Inflammatory macrophage (primary cell): ENCODE measurements at regions not wholly inside any gene's neighbourhood (a gene's known extent, or its start where the extent isn't known, plus 50 kb on each side); places are given as distances from the start of the nearest gene placed in this dataset.
"Not testable (repeated sequence)": the region's sequence is repeated elsewhere in the genome, so short reads cannot be mapped to it uniquely, and the experiment has no call there.

Source experiments
- DNase-seq, 2 donors: peaks; one replicate each; pipeline ENCODE4 v3.0.0-alpha.2; 2020 to 2022

DNA sequence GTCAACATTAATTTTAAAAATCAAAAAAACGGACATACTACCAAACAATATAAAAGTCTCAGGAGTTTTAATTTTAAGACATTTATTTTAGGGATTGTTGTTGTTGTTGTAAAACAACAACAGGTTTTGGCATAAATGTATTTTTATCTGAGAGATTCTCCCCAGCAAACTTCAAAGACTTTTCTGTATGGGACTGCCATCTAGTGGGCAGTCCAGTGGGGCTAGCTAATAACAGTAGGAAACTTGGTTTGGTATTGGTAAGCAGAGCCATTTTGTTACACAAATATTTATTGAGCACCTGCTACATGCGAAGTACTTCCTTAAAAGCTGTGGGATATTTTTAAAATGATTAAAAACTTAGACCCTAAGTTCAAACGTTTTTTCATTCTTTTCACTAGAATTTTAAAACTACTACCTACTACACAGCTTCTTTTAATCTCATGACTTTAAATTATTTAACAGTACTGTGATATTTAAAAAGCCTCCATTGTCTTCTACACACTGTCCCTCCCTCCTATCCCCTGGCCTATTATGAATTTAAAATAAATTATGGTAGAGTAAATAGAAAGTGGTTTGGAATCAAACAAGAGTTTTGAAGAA is 1028.4 kb upstream of the INTU start:
- no peak for DNase-seq

DNA sequence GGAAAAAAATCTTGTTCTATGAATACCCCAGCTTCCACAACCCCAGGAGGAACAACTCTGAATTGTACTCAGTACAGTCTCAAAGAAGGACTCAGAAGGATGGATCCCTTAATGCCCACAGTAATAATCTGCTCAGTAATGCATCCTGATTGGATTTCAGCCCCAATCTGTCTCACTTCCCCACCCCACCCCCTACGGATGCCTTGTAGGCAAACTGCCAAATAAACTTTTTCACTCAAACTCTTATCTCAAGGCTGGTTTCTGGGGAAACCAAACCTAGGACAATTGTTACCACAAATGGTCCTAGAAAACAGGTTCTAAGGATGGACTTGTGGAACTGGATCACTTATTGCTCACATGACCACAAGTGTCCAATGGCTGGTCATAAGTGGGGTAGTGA is 1021.8 kb upstream of the INTU start:
- DNase-seq, result no peak

DNA sequence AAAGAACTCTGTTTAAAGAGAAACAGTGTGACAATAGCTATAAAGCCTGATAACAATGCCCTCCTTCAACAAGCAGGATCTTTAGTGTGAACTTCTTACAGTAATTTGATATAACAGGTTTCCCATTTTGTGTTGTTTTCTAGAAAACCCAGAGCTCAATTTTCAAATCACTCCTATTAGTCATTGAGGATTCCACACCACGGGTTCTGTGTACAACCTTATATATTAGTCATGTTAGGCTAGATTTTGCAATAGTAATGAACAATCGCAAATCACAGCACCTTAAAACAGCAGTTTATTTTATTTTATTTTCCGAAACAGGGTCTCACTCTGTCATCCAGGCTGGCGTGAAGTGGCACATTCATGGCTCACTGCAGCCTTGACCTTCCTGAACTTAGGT is 1020.9 kb upstream of the INTU start:
- no peak for DNase-seq

DNA sequence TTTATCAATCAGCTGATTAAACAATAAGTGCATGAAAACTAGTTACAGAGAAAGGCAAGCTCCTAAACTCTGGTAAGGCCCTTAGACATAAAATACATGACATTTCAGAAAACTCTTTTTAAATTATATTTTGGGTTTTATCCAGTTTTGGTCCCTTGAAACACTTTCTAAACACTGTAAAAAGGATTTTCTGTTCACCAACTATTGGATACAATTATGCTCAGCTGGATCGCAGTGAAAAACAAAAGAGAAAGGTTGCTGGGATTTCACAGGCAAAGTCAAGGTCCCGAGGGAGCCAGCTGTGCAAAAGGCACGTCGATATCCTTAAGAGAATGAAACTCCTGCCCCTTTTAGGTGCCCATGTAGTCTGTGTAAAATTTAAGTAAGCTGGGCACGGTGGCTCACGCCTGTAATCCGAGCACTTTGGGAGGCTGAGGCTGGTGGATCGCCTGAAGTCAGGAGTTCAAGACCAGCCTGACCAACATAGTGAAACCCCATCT is 1018.4 kb upstream of the INTU start:
- no peak for DNase-seq

DNA sequence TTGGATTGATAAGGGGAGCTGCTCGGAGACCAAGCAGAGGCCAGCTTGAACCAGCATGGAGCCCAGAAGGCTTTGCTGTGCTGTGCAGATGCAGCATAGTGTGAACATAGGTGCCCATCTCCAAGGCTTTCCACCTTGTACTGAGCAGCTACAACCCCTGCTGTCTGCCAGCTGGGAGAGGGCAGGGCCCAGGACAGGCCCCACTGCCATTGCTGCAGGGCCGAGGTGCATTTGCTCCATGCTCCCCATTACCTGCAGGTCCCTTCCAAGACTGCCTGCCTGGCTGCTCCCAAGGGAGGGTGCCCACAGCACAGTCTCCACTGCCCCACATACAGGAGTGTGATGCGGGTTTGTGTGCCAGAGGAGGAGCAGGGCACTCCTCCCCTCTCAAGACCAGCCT is 1016.0 kb upstream of the INTU start:
- DNase-seq, result no peak

DNA sequence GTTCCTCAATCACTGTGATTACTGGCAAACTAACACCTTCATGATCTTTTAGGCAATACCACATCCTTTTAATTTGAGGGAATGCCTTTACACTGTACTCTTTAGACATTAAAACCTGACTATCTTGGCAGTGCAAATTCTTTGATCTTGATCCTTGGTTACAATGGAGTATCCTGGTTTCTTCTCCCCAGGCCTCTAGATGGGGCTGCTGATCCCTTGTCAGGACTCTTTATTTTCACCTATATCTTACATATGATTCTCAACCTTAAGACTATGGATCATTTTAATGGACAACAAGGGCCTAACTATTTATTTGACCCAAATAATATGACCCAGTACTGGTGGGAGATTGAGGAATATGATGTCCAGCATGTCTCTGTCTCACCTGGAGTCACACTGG is 1005.5 kb upstream of the INTU start:
- no peak for DNase-seq

DNA sequence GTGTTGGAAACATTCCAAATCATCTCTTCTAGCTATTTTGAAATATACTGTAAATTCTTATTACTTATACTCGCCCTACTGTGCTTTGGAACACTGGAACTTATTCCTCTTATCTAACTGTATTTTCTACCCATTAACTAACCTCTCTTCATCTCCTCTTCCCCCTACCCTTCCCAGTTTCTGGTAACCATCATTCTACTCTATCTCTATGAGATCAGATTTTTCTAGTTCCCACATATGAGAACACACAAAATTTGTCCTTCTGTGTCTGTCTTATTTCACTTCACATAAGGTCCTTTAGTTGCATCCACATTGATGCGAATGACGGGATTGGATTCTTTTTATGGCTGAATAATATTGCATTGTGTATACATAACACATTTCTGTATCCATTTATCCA is 1003.8 kb upstream of the INTU start:
- DNase-seq, result no peak

DNA sequence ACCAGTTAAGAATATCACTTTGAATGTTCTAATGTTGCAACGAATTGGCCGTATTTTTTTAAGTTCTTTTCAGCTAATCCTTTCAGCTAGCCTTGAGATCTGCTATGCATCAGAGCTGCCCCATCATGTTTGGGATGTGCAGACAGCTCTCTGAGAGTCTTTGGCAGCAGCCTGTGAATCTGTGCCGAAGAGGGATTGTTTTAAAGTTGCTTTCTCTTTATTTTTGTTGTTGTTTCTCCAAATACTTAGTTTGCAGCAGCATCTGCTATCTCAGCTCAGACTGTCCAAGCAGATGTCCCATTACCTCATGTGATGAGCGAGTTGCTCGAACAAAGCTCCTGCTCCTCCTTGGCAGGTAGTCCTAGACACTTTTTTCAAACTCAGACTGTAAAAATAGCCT is 1002.5 kb upstream of the INTU start:
- no peak for DNase-seq

DNA sequence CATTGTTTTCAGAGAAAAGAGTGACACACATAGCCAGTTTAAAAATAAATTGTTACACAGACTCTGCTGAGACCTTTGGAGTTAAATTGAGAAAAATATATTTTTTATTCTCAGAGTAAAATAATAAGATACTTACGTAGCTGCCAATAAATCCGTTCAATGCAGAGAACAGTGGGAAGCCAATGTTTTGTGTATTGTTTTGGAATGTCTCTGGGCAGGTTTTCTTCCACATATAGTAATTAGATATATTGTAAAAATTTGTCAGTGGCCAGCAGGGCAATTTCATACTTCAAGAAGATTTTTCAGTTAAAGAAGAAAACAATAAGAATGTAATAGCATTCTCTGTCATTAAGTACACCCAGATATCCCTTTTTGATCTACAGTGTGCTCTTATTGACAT is 999.5 kb upstream of the INTU start:
- no peak for DNase-seq

DNA sequence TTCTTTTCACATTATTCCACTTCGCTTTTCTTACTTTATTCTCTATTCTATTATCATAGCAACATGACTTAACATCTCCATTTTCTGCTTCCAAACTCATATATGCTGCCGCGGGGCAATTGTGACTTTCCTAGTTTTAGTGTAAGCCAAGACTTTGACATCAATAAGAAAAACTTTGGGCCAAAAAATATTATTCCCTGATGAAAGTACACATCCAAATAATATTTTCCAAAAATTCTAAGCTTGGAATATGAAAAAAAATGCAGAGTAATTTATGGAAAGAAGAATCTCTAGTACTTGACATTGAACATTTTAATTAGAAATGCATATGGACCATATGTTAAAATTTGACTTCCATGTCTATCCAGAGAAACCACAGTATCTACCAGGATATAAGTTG is 995.1 kb upstream of the INTU start:
- no peak for DNase-seq

DNA sequence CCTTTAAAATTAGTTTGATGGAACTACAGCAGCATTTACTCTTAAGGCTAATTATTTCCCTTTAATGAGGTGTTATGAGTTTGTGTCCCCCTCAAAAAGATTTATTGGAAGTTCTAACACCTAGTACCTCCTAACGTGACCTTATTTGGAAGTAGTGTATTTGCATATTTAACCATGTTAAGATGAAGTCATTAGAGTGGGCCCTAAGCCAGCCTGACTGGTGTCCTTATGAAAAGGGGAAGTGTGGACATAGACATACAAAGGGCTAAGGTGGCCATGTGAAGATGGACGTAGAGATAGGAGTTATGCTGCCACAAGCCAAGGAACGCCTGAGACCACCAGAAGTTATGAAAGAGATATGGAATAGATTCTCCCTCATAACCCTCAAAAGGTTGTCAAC is 985.4 kb upstream of the INTU start:
- DNase-seq, result no peak

DNA sequence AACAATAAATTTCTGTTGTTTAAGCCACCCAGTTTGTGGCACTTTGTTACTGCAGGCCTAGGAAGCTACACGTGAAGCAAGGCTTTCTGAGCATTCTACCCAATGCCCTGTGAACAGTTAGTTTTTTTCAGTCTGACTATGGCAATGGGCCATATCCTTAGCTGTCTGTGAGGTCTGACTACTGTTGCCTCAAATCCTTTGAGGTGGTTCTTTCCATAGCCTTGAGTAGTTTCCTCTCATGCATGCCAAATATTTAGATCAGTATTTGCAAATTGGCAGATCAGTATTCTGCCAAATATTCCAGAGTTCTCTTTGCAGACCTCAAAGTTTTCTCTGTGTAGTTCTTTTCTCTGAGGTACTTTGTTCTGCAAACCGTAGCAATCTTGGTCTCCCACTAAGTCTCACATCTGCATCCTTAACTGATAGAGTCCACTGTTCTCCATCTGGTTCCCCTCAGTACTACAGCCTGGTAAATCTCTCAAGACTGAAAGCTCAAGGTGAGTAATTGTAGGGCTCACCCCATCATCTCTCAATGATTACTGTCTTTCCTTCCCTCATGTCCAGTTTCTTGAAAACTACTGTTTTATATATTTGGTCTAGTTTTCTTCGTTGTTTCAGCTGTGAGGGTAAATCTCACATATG is 984.9 kb upstream of the INTU start:
- DNase-seq, result no peak

DNA sequence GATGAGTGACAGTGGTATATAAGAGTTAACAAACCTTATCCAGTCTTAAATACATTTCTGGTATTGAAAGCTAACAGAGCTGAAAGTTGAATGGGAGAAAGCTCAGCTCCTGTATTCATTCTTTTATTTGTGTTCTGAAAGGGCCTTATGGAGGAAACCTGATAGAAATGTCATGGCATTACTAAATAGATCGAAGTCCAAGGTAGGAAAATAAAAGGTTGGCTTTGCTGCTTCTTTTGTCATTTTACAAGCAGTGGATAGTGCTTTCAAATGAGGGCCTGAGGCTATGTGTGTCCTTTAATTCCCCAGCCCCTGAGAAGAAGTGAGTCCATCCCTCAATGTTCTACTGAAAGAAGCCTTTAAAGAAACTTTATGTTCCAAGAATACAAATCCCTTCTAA is 974.3 kb upstream of the INTU start:
- no peak for DNase-seq

DNA sequence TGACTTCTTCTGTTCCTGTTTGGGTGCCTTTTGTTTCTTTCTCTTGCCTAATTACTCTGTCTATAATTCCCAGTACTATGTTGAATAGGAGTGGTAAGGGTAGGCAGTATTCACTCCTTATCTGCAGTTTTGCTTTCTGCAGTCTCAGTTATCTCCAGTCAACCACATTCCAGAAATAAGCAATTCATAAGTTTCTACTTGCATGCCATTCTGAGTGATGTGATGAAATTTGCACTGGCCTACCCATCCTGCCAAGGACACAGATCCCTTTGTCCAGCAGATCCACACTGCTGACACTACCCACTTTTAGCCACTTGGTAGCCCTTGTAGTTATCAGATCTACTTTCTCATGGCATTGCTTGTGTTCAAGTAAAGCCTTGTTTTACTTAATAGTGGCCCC is 971.6 kb upstream of the INTU start:
- DNase-seq, result no peak

DNA sequence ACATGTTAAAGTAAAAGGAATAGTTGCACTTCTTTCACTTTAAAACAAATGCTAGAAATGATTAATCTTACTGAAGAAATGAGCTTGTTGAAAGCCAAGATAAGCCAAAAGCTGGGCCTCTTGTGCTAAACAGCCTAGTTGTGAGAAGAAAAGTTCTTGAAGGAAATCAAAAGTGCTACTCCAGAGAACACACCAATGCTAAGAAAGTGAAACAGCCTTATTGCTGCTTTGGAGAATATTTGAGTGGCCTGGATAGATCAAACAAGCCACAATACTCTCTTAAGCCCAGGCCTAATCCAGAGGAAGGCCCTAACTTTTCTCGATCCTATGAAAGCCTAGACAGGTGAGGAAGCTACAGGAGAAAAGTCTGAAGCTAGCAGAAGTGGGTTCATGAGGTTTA is 967.9 kb upstream of the INTU start:
- no peak for DNase-seq

DNA sequence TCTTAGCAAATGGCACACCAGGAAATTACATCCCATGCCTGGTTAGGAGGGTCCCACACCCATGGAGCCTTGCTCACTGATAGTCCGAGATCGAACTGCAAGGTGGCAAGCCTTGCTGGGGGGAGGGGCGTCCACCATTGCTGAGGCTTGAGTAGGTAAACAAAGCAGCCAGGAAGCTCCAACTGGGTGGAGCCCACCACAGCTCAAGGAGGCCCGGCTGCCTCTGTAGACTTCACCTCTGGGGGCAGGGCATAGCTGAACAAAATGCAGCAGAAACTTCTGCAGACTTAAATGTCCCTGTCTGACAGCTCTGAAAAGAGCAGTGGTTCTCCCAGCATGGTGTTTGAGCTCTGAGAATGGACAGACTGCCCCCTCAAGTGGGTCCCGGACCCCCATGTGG is 962.7 kb upstream of the INTU start:
- not testable (repeated sequence) for DNase-seq

DNA sequence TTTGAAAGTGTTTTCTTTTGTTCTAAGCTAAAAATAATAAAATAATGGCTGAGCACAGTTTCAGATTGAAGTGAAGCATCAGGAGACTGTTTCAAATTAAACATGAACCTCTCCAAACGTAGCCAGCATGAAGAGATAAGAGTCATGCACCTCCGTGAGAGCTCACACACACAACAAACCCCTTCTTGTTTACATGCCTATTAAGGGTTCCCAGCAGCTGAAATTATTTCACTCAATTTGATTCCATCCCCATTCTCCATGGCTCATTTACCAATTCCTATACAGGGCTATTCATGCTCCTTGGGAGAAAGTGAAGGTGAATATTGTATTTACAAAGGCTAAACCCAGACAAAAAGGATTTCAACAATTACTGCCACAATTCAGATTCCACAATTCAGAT is 954.1 kb upstream of the INTU start:
- no peak for DNase-seq

DNA sequence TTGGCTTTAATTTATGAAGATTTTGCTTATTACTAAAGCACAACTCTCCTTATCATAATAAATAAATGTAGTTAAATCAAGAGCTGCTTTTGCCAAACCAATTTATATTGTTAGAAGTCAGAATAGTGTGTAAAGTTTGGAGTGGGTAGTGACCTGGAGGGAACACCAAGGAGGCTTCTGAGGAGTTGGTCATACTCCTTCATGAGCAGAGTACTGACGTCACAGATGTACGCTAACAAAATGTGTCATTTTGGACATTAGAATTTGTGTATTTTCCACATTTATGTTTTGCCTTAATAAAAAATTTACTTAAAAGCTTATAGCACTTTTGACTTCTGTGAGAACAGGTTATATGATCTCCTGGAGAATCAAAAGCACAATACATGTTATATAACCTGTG is 953.5 kb upstream of the INTU start:
- DNase-seq, result no peak

DNA sequence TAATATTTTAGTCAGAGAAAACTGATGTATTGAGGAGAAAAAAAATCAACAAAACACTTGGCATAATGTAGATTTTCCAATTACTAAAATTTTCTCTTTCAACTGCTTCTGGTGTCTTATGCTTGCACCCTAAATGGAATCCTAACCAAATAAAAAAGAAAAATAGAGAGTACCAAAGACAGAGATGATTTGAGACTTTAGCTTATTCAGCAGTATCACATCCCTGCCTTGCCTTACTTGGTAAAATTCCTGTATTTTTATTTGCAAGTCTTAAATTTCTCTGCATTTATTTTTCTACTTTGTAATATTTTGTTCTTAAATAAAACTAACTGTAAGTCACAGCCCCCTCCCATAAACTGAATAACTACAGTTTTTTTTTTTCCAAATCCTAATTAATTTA is 950.5 kb upstream of the INTU start:
- DNase-seq, result no peak

DNA sequence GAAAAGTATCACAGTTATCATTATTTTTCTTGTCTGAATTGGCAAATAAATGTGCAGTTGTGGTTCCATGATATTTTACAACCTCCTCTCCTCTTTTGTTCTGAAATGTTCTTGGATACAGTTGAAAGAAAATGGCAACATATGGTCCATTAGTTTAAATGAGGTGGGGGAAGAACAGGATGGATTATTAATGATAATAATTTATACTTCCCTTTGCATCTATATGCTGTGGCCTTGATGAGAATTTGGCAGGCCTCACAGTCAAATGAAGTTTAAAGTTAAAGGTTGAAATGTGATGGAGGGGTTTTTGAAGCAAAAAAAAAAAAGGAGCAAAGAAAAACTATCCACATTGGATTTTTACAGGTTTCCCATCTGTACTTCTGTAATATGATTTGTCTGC is 946.3 kb upstream of the INTU start:
- no peak for DNase-seq

DNA sequence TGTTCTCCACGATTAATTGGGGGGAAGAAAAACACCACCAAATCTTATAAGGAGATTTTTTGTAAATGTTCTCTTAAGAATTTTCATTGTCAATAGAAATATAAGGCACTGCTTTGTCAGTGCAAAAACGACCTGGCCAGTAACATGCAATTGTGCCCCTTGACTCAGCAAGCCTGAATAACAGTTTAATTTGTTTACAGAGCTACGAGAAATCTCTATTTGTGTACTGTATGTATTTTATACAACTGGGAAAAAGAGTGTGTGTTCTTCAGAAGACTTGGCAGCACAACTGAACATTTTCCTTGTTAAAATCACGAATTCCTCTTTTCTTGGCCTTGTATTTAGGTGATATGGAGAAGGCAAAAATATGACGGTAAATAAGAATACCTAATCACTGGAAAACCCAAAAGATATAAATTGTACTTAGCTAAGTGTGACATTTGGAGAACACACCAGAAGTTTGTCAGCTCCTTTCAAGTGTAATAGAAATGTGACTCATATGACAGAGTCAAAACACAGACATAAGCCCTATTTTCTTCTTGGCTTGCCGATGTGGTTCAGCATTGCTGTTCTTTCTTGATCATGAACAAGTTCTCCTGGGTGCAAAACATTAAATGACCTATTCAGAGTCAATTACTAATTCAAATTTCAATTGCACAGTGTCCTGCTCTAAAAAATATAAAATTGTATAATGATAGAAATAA is 945.0 kb upstream of the INTU start:
- DNase-seq, result no peak

DNA sequence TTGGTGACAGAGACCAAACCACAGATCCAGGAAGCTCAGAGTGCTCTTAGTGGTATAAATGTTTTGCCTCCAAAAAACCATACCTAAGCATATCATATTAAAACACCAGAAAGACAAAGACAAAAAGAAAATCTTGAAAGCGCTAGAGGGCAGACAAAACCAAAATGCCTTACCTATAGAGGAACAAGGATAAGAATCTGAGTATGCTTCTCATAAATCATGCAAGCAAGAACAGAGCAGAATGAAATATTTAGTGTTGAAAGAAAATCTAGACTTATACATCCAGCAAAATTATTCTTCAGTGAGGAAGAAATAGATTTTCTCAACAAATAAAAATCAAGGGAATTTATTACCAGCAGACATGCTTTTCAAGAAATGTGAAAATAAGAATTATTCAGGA is 941.0 kb upstream of the INTU start:
- no peak for DNase-seq

DNA sequence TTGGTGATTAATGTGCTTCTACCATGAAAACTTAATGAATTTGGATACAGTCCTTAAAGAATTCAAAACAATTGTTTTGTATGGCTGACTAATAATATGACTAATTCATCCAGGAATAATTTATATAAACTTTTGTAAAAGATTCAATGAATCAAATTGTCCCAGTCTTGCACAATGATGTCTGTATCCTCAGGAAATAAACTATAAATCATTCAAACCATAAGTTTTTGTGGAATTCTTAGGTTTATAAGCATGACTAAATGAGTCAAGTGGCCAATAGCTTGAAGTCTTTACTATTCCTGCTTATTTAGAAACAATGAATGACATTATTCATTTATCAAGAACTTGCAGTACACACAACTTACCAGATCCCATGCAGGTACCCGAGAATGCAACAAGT is 935.0 kb upstream of the INTU start:
- no peak for DNase-seq

DNA sequence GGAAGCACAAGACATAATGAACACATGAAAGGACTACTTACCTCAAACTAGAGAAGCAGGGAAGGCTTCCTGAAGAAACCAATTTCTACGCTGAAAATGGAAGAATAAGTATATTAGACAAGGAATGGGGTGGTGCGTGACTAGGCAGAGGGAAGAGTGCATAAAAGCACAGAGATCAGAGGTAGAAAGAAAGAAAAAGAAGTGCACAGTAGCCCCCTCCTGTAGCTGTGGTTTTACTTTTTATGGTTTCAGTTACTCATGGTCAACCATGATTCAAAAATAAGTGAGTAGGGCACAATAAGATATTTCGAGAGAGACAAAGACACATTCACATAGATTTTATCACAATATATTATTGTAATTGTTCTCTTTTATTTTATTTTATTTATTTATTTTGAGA is 934.5 kb upstream of the INTU start:
- no peak for DNase-seq
